ENCODE measurements at regions not wholly inside any gene's neighbourhood (a gene's known extent, or its start where the extent isn't known, plus 50 kb on each side); places are given as distances from the start of the nearest gene placed in this dataset.

GRCh38 chr4:133096972-133097371 is 52.1 kb upstream of the PCDH10 start:
- H3K27ac ChIP-seq, result no peak overlapping the region
- H3K9me3 ChIP-seq (replicated peaks in 1 of 11), result peaks cover 0 to 5% (median 0%) of the 10 kb centered on the region in 11 experiments; a peak in 3 of 22 replicates
- no peaks in the 10 kb centered on the region for H4K20me1 ChIP-seq
- H3K4me1 ChIP-seq, result no peaks in the 10 kb centered on the region
- H3K4me2 ChIP-seq, result no peak overlapping the region
- H3K27me3 ChIP-seq, result no peaks in the 10 kb centered on the region
- no peak for TF ChIP-seq Cebpa-rat (IDR thresholded peaks at IDR 0.05)
- no peak overlapping the region for H3K4me3 ChIP-seq
- H3K36me3 ChIP-seq, result no peaks in the 10 kb centered on the region
- H3K9ac ChIP-seq, result no peak overlapping the region

Measured in BLaER1 treated with 17β-estradiol and CSF1 and Interleukin-3, amounts not matched to agents 10 nM and 100 nM (cell line).